Esophagus (tissue), 2 donors: ENCODE measurements at regions not wholly inside any gene's neighbourhood (a gene's known extent, or its start where the extent isn't known, plus 50 kb on each side); places are given as distances from the start of the nearest gene placed in this dataset.

Source experiments
- H3K27ac ChIP-seq, 2 donors: one replicate each; pipeline ENCODE4 v1.5.1; 2013; ENCODE audit warnings: low read depth in 2 of 2, mild to moderate bottlenecking in 2 of 2, inconsistent platforms in 1 of 2, low read length in 1 of 2, moderate library complexity in 1 of 2
- H3K27me3 ChIP-seq, 2 donors: one replicate each; pipeline ENCODE4 v1.6.1; 2013; ENCODE audit warnings: low read length in 2 of 2, control low read depth in 1 of 2, mild to moderate bottlenecking in 1 of 2; ENCODE audit not compliant: insufficient read depth in 2 of 2, control insufficient read depth in 1 of 2
- H3K36me3 ChIP-seq, 2 donors: one replicate each; pipeline ENCODE4 v1.6.1; 2013; ENCODE audit warnings: low read length in 1 of 2; ENCODE audit not compliant: control insufficient read depth in 2 of 2, insufficient read depth in 2 of 2
- H3K4me1 ChIP-seq, 2 donors: one replicate each; pipeline ENCODE4 v1.6.1; 2013; ENCODE audit warnings: low read length in 1 of 2; ENCODE audit not compliant: control insufficient read depth in 2 of 2, insufficient read depth in 2 of 2
- H3K4me3 ChIP-seq, 2 donors: one replicate each; pipeline ENCODE4 v1.5.1; 2013; ENCODE audit warnings: low read length in 2 of 2, mild to moderate bottlenecking in 2 of 2, low read depth in 1 of 2, moderate library complexity in 1 of 2
- H3K9me3 ChIP-seq, 2 donors: one replicate each; pipeline ENCODE4 v1.6.1; 2013; ENCODE audit warnings: mild to moderate bottlenecking in 2 of 2, low read depth in 1 of 2, low read length in 1 of 2, moderate library complexity in 1 of 2; ENCODE audit not compliant: control insufficient read depth in 2 of 2, insufficient read depth in 1 of 2
- WGBS, 2 donors: extraction: QIAGEN DNeasy Blood & Tissue Kit; methylation state at CpG; one replicate each; pipeline ENCODE4 v1.1.7; 2013; 5-methylcytosine and 5-hydroxymethylcytosine counted together
- donor health status: healthy with polysubstance abuse.
- donor health status: Bipolar disorder and iron deficiency.

GRCh38 chr16:73216932-73217331 is 169.0 kb upstream of the ZFHX3 start:
- H3K4me3 ChIP-seq: no peak overlapping the region
- no peaks in the 10 kb centered on the region for H3K9me3 ChIP-seq
- no peaks in the 10 kb centered on the region for H3K27me3 ChIP-seq
- H3K4me1 ChIP-seq: no peaks in the 10 kb centered on the region
- no peaks in the 10 kb centered on the region for H3K36me3 ChIP-seq
- no peak overlapping the region for H3K27ac ChIP-seq
- 86 to 87% methylated on average over 8 of the region's 8 CpGs for WGBS, 2 donors

- Histone ChIP-seq H3K27me3 (no peaks in the 10 kb centered on the region), H3K9me3 (no peaks in the 10 kb centered on the region), H3K36me3 (no peaks in the 10 kb centered on the region), H3K4me3 (no peak overlapping the region), H3K4me1 (no peaks in the 10 kb centered on the region), H3K27ac (no peak overlapping the region)
- 89 to 92% methylated on average over 5 of the region's 5 CpGs for WGBS, 2 donors
These were observed 167.9 kb upstream of the ZFHX3 start for GRCh38 chr16:73215678-73216377.

- 68 to 76% methylated on average over 3 of the region's 3 CpGs for WGBS, 2 donors
- no peaks in the 10 kb centered on the region for H3K27me3 ChIP-seq
- no peaks in the 10 kb centered on the region for H3K36me3 ChIP-seq
- no peak overlapping the region for H3K4me3 ChIP-seq
- H3K27ac ChIP-seq: no peak overlapping the region
- no peaks in the 10 kb centered on the region for H3K4me1 ChIP-seq
- no peaks in the 10 kb centered on the region for H3K9me3 ChIP-seq
These were observed 167.1 kb upstream of the ZFHX3 start for GRCh38 chr16:73214825-73215677.

- WGBS, 2 donors: 47 to 58% methylated on average over 10 of the region's 10 CpGs
- Histone ChIP-seq H3K4me1 (no peaks in the 10 kb centered on the region), H3K9me3 (no peaks in the 10 kb centered on the region), H3K27me3 (no peaks in the 10 kb centered on the region), H3K4me3 (no peak overlapping the region), H3K36me3 (no peaks in the 10 kb centered on the region), H3K27ac (no peak overlapping the region)
These were observed 166.0 kb upstream of the ZFHX3 start for GRCh38 chr16:73213732-73214455.

GRCh38 chr16:73212431-73212830 is 164.5 kb upstream of the ZFHX3 start:
- Histone ChIP-seq H3K27ac (no peak overlapping the region), H3K4me3 (no peak overlapping the region), H3K36me3 (no peaks in the 10 kb centered on the region), H3K9me3 (no peaks in the 10 kb centered on the region), H3K27me3 (no peaks in the 10 kb centered on the region), H3K4me1 (no peaks in the 10 kb centered on the region)
- WGBS, 2 donors: 76 to 85% methylated on average over 4 of the region's 4 CpGs

GRCh38 chr16:73210686-73211085 is 162.8 kb upstream of the ZFHX3 start:
- H3K27me3 ChIP-seq: no peaks in the 10 kb centered on the region
- no peaks in the 10 kb centered on the region for H3K36me3 ChIP-seq
- WGBS, 2 donors: 63 to 75% methylated on average over 1 of the region's 1 CpG
- H3K27ac ChIP-seq: no peak overlapping the region
- H3K4me3 ChIP-seq: no peak overlapping the region
- no peaks in the 10 kb centered on the region for H3K4me1 ChIP-seq
- no peaks in the 10 kb centered on the region for H3K9me3 ChIP-seq

- H3K9me3 ChIP-seq: no peaks in the 10 kb centered on the region
- H3K4me1 ChIP-seq: no peaks in the 10 kb centered on the region
- 75 to 89% methylated on average over 4 of the region's 4 CpGs for WGBS, 2 donors
- H3K27me3 ChIP-seq: no peaks in the 10 kb centered on the region
- H3K36me3 ChIP-seq: no peaks in the 10 kb centered on the region
- no peak overlapping the region for H3K27ac ChIP-seq
- H3K4me3 ChIP-seq: no peak overlapping the region
These were observed 162.2 kb upstream of the ZFHX3 start for GRCh38 chr16:73210084-73210483.

GRCh38 chr16:73209190-73209589 is 161.3 kb upstream of the ZFHX3 start:
- Histone ChIP-seq H3K4me3 (no peak overlapping the region), H3K9me3 (no peaks in the 10 kb centered on the region), H3K27me3 (no peaks in the 10 kb centered on the region), H3K4me1 (no peaks in the 10 kb centered on the region), H3K36me3 (no peaks in the 10 kb centered on the region), H3K27ac (no peak overlapping the region)
- 95 to 97% methylated on average over 2 of the region's 2 CpGs for WGBS, 2 donors

GRCh38 chr16:73206151-73206707 is 158.3 kb upstream of the ZFHX3 start:
- Histone ChIP-seq H3K36me3 (no peaks in the 10 kb centered on the region), H3K27ac (no peak overlapping the region), H3K27me3 (no peaks in the 10 kb centered on the region), H3K4me3 (no peak overlapping the region), H3K9me3 (no peaks in the 10 kb centered on the region), H3K4me1 (no peaks in the 10 kb centered on the region)
- 78 to 80% methylated on average over 2 of the region's 2 CpGs for WGBS, 2 donors
